Upper lobe of right lung (tissue), 1 donor: ENCODE measurements at regions not wholly inside any gene's neighbourhood (a gene's known extent, or its start where the extent isn't known, plus 50 kb on each side); places are given as distances from the start of the nearest gene placed in this dataset.
A peak's percentile ranks its signal among the peaks of the same experiment; 100 is the strongest.

ENCODE experiments used
- ATAC-seq: fragments of 200-7000 bp; cut with Tn5 transposase; one replicate; pipeline ENCODE4 v1.9.1; 2020; ENCODE audit warnings: mild to moderate bottlenecking, moderate library complexity
- DNase-seq: peaks from one replicate; pipeline ENCODE4 v3.0.0-alpha.2; 2020
- H3K27ac ChIP-seq: fragments of 200-600 bp; one replicate; pipeline ENCODE4 v1.8.0; 2022
- H3K27me3 ChIP-seq: fragments of 200-600 bp; one replicate; pipeline ENCODE4 v1.8.0; 2022; ENCODE audit warnings: mild to moderate bottlenecking
- H3K36me3 ChIP-seq: fragments of 200-600 bp; one replicate; pipeline ENCODE4 v1.8.0; 2022
- H3K4me1 ChIP-seq: fragments of 200-600 bp; one replicate; pipeline ENCODE4 v1.8.0; 2022
- H3K4me3 ChIP-seq: fragments of 200-600 bp; one replicate; pipeline ENCODE4 v1.8.0; 2022; ENCODE audit warnings: mild to moderate bottlenecking
- H3K9me3 ChIP-seq: fragments of 200-600 bp; one replicate; pipeline ENCODE4 v1.8.0; 2022
- CTCF ChIP-seq: fragments of 200-600 bp; IDR thresholded peaks from one replicate; pipeline ENCODE4 v1.8.0; 2022; ENCODE audit warnings: antibody characterized with exemption
- intact Hi-C: fragments of 100-400 bp; cut with DNase I; formaldehyde crosslinking; loops from one replicate; pipeline ENCODE4 v1.11.0; 2022
- donor health status: DM: no; HTN: yes; CAD: no; lungs with severe emphysema.

- intact Hi-C loops = no loop called here
- Histone ChIP-seq H3K9me3 (no peaks in the 10 kb centered on the region), H3K36me3 (no peaks in the 10 kb centered on the region), H3K27me3 (no peaks in the 10 kb centered on the region), H3K4me1 (no peaks in the 10 kb centered on the region), H3K27ac (no peak overlapping the region), H3K4me3 (no peak overlapping the region)
- TF ChIP-seq CTCF = no peak
- ATAC-seq (no peak), DNase-seq (no peak)
Observed at GRCh38 chr4:111847296-111848008, 297.8 kb upstream of the FAM241A start.

GRCh38 chr4:111849746-111850284 lies 295.4 kb upstream of the FAM241A start:
- intact Hi-C loops = no loop called here
- DNase-seq (no peak), ATAC-seq (no peak)
- H3K4me3 ChIP-seq = no peak overlapping the region
- H3K4me1 ChIP-seq = no peaks in the 10 kb centered on the region
- H3K9me3 ChIP-seq = no peaks in the 10 kb centered on the region
- no peaks in the 10 kb centered on the region for H3K27me3 ChIP-seq
- TF ChIP-seq CTCF = no peak
- H3K27ac ChIP-seq = no peak overlapping the region
- H3K36me3 ChIP-seq = no peaks in the 10 kb centered on the region

- ATAC-seq (peak; percentile 65), DNase-seq (no peak)
- intact Hi-C loops = no loop called here
Observed at GRCh38 chr4:111854494-111855087, 290.7 kb upstream of the FAM241A start.

GRCh38 chr4:111855308-111855707 lies 289.9 kb upstream of the FAM241A start:
- Histone ChIP-seq H3K27me3 (no peaks in the 10 kb centered on the region), H3K36me3 (no peaks in the 10 kb centered on the region), H3K27ac (no peak overlapping the region), H3K9me3 (no peaks in the 10 kb centered on the region), H3K4me3 (no peak overlapping the region), H3K4me1 (no peaks in the 10 kb centered on the region)
- no peak for DNase-seq
- intact Hi-C loops = no loop called here
- no peak for ATAC-seq
- TF ChIP-seq CTCF = no peak

More at GRCh38 chr4:111854494-111855087, 290.7 kb upstream of the FAM241A start:
- peak; percentile 54 for TF ChIP-seq CTCF
- H3K4me1 ChIP-seq = no peaks in the 10 kb centered on the region
- no peaks in the 10 kb centered on the region for H3K9me3 ChIP-seq
- no peak overlapping the region for H3K4me3 ChIP-seq
- no peaks in the 10 kb centered on the region for H3K36me3 ChIP-seq
- H3K27me3 ChIP-seq = no peaks in the 10 kb centered on the region
- no peak overlapping the region for H3K27ac ChIP-seq

GRCh38 chr4:111864066-111864465 lies 281.2 kb upstream of the FAM241A start:
- no peak for TF ChIP-seq CTCF
- no peaks in the 10 kb centered on the region for H3K36me3 ChIP-seq
- ATAC-seq = no peak
- no peaks in the 10 kb centered on the region for H3K4me1 ChIP-seq
- intact Hi-C loops = no loop called here
- H3K9me3 ChIP-seq = no peaks in the 10 kb centered on the region
- no peak for DNase-seq
- H3K27ac ChIP-seq = no peak overlapping the region
- no peak overlapping the region for H3K4me3 ChIP-seq
- H3K27me3 ChIP-seq = no peaks in the 10 kb centered on the region
